ENCODE measurements at regions not wholly inside any gene's neighbourhood (a gene's known extent, or its start where the extent isn't known, plus 50 kb on each side); places are given as distances from the start of the nearest gene placed in this dataset.

DNA sequence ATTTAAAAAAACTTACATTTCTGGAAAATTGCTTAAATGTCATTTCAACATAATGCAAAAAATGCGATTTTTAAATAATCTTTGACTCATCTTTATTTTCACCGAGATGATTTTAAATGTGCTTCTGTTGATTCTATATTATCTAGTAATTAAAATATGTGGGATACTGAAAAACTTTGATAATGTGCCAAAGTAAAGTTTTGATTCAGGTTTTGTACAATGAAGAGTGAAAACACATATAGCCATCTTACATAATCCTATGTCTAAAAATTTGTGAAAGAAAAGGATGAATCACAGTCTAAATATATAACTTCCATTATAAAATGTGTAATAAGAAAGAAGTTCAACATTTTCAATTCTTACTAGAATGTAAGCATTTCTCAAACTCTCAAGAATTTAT is 204.3 kb upstream of the ZC3H15 start:
- H3K36me3 Mint-ChIP-seq (ENCODE audit: unreplicated experiment), result no peaks in the 10 kb centered on the region
- H3K27me3 Mint-ChIP-seq (ENCODE audit: unreplicated experiment), result no peaks in the 10 kb centered on the region
- no peak overlapping the region for H3K27ac Mint-ChIP-seq (ENCODE audit: unreplicated experiment)
- no peak for DNase-seq (ENCODE audit: extremely low spot score, unreplicated experiment)
- H3K9me3 Mint-ChIP-seq (ENCODE audit: unreplicated experiment), result peaks cover 4% of the 10 kb centered on the region
- TF ChIP-seq, protein P1, sequence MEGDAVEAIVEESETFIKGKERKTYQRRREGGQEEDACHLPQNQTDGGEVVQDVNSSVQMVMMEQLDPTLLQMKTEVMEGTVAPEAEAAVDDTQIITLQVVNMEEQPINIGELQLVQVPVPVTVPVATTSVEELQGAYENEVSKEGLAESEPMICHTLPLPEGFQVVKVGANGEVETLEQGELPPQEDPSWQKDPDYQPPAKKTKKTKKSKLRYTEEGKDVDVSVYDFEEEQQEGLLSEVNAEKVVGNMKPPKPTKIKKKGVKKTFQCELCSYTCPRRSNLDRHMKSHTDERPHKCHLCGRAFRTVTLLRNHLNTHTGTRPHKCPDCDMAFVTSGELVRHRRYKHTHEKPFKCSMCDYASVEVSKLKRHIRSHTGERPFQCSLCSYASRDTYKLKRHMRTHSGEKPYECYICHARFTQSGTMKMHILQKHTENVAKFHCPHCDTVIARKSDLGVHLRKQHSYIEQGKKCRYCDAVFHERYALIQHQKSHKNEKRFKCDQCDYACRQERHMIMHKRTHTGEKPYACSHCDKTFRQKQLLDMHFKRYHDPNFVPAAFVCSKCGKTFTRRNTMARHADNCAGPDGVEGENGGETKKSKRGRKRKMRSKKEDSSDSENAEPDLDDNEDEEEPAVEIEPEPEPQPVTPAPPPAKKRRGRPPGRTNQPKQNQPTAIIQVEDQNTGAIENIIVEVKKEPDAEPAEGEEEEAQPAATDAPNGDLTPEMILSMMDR (IDR thresholded peaks at IDR 0.05), result no peak
- no peak overlapping the region for H3K4me3 Mint-ChIP-seq (ENCODE audit: unreplicated experiment)
- H3K4me1 Mint-ChIP-seq (ENCODE audit: unreplicated experiment), result peaks cover 5% of the 10 kb centered on the region

DNA sequence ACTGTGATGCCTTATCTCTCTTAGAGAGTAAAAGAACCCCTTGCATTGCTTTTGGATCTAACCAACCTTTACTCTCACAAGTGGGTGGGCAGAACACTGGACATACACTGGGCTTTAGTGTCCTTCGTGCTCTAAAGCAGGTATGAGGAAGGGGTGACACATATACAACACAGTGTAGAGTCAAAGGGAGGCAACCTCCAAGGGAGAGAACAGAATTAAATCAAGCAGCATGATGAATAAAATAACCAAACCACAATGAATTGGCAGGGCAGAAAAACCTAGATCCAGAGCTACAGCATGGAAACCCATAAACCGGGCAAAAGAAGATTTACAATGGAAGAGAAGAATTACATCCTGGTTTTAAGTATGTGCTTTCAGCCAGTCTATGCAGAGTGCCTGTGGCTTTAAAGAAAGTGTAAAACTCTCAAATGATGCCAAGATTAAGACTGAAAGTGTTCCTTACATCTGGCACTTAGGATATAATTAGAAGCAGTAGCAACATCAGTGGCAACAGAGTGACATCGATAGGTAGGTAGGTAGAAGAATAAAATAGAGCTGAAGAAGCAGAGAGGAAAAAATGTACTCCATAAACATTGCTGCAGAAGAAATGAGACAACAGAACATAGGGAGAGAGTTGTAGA is 191.7 kb upstream of the ZC3H15 start:
- H3K4me3 Mint-ChIP-seq (ENCODE audit: unreplicated experiment), result no peak overlapping the region
- H3K36me3 Mint-ChIP-seq (ENCODE audit: unreplicated experiment), result no peaks in the 10 kb centered on the region
- TF ChIP-seq, protein P1 (IDR thresholded peaks at IDR 0.05), result no peak
- DNase-seq (ENCODE audit: extremely low spot score, unreplicated experiment), result no peak
- H3K9me3 Mint-ChIP-seq (ENCODE audit: unreplicated experiment), result no peaks in the 10 kb centered on the region
- no peaks in the 10 kb centered on the region for H3K27me3 Mint-ChIP-seq (ENCODE audit: unreplicated experiment)
- no peak overlapping the region for H3K27ac Mint-ChIP-seq (ENCODE audit: unreplicated experiment)
- H3K4me1 Mint-ChIP-seq (ENCODE audit: unreplicated experiment), result no peaks in the 10 kb centered on the region

GRCh38 chr2:186299610-186300009 is 186.4 kb upstream of the ZC3H15 start:
- no peaks in the 10 kb centered on the region for H3K4me1 Mint-ChIP-seq (ENCODE audit: unreplicated experiment)
- TF ChIP-seq, protein P1 (IDR thresholded peaks at IDR 0.05), result no peak
- DNase-seq (ENCODE audit: extremely low spot score, unreplicated experiment), result no peak
- H3K27ac Mint-ChIP-seq (ENCODE audit: unreplicated experiment), result no peak overlapping the region
- H3K9me3 Mint-ChIP-seq (ENCODE audit: unreplicated experiment), result peaks cover 5% of the 10 kb centered on the region
- H3K27me3 Mint-ChIP-seq (ENCODE audit: unreplicated experiment), result no peaks in the 10 kb centered on the region
- H3K36me3 Mint-ChIP-seq (ENCODE audit: unreplicated experiment), result no peaks in the 10 kb centered on the region
- H3K4me3 Mint-ChIP-seq (ENCODE audit: unreplicated experiment), result no peak overlapping the region

DNA sequence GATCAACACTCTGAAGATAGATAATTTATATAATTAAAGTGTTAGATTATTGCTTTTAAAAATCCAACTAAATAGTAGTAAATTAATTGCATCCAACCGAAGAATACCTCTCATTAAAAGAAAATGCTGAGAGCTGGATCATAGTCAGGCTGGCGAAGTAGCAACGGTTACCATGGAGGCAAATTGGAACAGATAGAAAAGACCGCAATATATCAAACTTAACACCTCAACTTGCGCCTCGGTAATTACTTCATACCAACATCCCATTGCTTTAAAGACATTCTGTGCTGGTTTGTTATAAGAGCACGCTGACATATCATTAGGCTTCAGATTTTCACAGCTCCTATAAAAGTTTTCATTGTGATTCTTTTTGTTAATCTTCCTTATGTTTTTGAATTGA is 183.8 kb upstream of the ZC3H15 start:
- TF ChIP-seq, protein P1 (IDR thresholded peaks at IDR 0.05), result no peak
- Mint-ChIP-seq H3K36me3 (ENCODE audit: unreplicated experiment) (no peaks in the 10 kb centered on the region), H3K9me3 (ENCODE audit: unreplicated experiment) (peaks cover 5% of the 10 kb centered on the region), H3K27ac (ENCODE audit: unreplicated experiment) (no peak overlapping the region), H3K4me1 (ENCODE audit: unreplicated experiment) (no peaks in the 10 kb centered on the region), H3K4me3 (ENCODE audit: unreplicated experiment) (no peak overlapping the region), H3K27me3 (ENCODE audit: unreplicated experiment) (no peaks in the 10 kb centered on the region)
- no peak for DNase-seq (ENCODE audit: extremely low spot score, unreplicated experiment)

DNA sequence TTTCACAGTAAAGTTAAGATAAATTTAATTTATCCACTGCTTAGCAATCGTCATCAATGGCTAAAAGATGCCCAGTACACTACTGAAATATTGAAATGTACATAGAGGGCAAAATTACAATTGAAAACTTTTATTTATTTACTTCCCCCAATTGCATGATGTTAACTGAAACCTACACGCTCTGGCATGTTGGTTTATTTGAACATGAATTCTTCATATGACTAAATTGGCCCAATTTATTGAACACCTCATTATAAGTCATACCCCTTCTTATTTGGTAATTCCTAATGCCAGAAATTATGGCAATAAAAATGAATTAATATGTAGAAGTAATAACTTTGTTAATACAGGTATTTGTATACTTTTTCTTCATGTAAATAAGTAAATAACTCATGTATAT is 183.0 kb upstream of the ZC3H15 start:
- TF ChIP-seq, protein P1 (IDR thresholded peaks at IDR 0.05), result no peak
- H3K27me3 Mint-ChIP-seq (ENCODE audit: unreplicated experiment), result no peaks in the 10 kb centered on the region
- no peaks in the 10 kb centered on the region for H3K36me3 Mint-ChIP-seq (ENCODE audit: unreplicated experiment)
- H3K27ac Mint-ChIP-seq (ENCODE audit: unreplicated experiment), result no peak overlapping the region
- no peak overlapping the region for H3K4me3 Mint-ChIP-seq (ENCODE audit: unreplicated experiment)
- H3K4me1 Mint-ChIP-seq (ENCODE audit: unreplicated experiment), result no peaks in the 10 kb centered on the region
- H3K9me3 Mint-ChIP-seq (ENCODE audit: unreplicated experiment), result peaks cover 5% of the 10 kb centered on the region
- DNase-seq (ENCODE audit: extremely low spot score, unreplicated experiment), result no peak
